LNCaP clone FGC (cell line): ENCODE measurements at regions not wholly inside any gene's neighbourhood (a gene's known extent, or its start where the extent isn't known, plus 50 kb on each side); places are given as distances from the start of the nearest gene placed in this dataset.

ENCODE experiments used
- DNase-seq: peaks from one replicate; pipeline ENCODE4 v3.0.0-alpha.2; 2011; ENCODE audit warnings: low read depth
- H3K4me3 ChIP-seq: 2 replicates; pipeline ENCODE4 v1.5.1; 2011; ENCODE audit warnings: mild to moderate bottlenecking, low read depth, low read length, control low read depth
- TF ChIP-seq, protein P1 (sequence below): IDR thresholded peaks from 2 replicates; pipeline ENCODE4 v1.5.1; 2012; ENCODE audit warnings: mild to moderate bottlenecking; ENCODE audit not compliant: control insufficient read depth, insufficient read depth; ENCODE audit errors: extremely low read depth

DNA sequence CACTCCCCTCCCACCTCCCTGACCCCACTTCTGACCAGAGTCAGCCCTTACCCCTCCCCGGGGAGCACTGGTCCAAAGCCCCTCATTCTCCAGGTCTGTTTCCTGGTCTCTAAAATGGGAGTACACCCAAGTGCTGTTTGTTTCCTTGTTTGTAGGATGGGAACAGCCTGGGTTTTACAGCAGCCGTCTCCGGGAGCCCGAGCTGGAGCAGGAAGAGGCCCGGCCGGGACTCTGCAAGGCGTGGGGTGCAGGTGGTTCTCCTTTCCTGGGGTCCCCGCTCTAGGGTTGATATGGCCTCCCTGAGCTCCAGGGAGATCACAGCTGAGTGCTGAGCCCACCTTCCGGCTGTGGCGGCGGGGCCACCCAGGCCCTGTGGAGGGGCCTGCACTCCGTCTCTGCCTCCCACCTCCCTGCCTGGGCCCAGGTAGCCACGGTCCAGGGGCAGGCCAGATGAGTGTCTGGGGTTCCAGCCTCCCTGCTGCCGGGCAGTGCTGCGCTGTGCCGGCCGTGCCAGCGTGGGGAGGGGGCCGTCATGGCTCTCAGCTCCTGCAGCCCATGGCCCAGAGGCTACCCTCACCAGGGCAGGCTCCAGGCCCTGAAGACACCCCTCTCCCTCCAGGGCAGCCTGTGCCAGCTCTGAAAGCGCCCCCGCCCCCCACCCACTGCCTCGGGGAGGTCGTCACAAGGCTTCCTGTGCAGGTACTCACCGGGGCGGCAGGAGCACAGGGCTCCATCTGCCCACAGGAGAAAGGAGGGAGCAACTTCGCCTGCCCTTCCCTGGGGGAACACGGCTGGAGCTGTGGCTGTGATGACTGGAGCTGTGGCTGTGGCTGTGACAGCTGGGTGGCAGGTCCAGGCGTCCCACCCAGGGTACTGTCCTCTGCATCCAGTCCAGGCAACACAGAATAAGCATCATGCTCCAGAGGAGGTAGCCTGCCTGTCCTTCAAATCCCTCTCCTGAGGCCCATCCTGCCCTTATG lies 98.8 kb downstream of the ADRA2C start:
- H3K4me3 ChIP-seq: no peak overlapping the region
- DNase-seq: peak; percentile 32
- TF ChIP-seq, protein P1, sequence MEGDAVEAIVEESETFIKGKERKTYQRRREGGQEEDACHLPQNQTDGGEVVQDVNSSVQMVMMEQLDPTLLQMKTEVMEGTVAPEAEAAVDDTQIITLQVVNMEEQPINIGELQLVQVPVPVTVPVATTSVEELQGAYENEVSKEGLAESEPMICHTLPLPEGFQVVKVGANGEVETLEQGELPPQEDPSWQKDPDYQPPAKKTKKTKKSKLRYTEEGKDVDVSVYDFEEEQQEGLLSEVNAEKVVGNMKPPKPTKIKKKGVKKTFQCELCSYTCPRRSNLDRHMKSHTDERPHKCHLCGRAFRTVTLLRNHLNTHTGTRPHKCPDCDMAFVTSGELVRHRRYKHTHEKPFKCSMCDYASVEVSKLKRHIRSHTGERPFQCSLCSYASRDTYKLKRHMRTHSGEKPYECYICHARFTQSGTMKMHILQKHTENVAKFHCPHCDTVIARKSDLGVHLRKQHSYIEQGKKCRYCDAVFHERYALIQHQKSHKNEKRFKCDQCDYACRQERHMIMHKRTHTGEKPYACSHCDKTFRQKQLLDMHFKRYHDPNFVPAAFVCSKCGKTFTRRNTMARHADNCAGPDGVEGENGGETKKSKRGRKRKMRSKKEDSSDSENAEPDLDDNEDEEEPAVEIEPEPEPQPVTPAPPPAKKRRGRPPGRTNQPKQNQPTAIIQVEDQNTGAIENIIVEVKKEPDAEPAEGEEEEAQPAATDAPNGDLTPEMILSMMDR: no peak

DNA sequence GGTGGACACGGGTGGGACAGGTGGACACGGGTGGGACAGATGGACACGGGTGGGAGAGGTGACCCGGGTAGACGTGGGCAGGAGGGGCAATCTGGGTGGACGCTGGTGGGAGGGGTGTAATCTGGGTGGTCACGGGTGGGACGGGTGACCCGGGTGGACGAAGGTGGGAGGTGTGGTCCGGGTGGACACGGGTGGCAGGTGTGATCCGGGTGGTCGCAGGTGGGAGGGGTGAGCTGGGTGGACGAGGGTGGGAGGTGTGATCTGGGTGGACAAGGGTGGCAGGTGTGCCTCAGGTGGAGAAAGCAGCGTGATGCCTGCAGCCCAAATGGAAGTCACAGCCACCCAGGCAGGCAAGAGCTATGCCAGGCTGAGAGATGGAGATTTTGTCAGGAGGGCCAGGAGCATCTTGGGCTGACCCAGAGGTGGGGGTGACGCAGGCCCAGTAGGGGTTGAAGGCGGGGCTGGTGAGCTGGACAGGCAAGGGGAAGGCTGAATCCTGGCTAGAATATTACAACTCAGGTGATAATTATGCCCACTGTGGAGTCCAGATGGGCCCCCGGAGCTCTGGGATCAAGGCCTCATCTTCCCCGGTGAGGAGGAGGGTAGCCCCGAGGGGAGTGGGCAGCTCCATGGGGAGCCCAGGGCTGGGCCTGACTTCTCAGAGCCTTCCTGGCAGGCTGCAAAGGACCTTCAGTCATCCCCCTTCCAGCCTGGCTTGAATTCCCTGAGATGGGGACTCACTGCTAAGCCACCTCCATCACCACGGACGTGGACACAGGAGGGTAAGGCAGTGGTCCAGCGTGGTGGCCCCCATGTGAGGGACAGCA lies 100.0 kb downstream of the ADRA2C start:
- no peak overlapping the region for H3K4me3 ChIP-seq
- DNase-seq: no peak
- TF ChIP-seq, protein P1: no peak

DNA sequence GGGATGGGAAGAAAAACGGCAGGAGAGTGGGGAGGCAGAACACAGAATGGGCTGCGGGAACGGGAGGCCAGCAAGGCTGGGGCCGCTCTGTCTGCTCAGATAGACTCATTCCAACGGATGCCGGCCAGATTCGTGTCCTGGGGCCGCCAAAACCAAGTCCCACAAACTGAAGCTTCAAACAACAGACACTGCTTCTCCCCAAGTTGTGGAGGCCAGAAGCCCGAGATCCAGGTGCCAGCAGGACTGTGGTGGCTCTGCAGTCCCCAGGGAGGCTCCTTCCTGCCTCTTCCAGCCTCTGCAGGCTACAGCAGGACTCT lies 100.6 kb downstream of the ADRA2C start:
- TF ChIP-seq, protein P1: no peak
- no peak for DNase-seq
- no peak overlapping the region for H3K4me3 ChIP-seq

DNA sequence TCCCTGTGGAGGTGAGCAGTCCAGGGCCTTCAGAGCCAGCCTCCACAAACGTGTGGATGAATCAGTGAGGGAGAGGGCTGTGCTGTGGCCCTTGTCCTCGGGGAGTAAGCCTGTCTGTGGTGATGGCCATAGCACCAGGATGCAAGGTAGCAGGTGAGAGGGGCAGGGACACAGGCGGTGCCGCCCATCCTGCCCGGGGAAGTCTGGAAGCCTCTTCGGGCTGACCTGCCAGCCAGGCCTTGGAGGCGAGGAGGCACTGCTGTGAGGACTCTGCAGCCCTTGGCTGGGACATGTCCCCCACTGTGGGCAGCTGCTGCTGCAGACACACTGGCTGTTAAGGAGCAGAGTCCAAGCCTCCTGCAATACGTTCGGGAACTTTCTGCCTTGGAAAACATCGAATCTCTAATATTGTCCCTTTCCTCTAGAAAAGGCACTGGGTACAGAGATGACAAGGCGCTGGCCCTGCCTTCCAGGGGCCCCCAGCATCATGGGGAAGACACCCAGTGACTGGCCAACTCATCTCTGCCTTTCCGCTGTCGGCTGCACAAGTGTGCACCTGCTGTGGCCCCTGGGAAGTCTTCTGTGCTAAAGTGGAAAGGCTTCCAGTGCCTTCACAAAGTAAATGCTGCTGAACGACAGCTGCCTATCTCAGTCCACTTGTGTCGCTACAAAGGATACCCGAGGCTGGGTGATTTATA lies 101.4 kb downstream of the ADRA2C start:
- no peak for DNase-seq
- TF ChIP-seq, protein P1: no peak
- no peak overlapping the region for H3K4me3 ChIP-seq

DNA sequence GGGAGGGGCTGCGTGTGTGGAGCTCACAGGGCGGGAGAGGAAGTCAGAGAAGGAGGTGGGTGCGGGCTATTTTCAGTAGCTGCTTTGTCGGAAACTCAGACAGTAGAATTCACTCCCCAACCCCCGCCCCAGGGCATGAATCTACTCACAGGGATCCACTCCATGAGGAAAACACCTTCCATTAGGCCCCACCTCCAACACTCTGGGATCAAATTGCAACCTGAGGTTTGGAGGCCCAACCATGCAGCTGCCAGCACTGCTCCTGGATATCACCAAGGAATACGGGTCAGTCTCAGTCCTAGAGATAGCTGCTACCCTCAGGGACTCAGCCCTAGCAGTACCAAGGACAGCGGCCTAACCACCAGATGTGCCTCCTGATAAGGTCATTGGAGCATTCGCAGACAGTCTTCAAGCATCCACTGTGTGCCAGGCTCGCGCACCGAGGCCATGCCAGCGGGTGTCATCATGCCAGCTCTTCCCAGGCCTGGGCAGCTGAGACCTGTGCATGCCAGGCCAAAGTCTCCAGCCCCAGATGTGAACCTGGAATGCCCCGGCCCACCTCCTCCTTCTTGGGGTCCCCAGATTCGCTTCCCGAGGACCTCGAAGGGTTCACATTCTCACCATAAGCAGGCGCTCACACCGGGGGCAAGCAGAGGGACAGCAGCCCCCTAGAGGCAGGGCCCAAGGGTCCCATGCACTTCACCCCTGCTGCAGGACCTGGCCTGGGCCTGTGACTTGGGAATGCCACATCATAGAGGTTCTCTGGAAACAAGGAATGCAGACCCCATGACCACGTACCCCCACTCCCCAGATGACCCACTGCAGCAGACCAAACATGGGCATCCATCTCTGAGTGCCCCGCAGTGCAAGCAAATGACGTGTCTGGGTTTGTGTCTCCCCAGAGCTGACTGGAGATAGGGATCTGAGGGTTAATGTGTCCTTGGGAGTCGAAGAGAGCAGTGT lies 102.3 kb downstream of the ADRA2C start:
- peak; percentile 44 for DNase-seq
- TF ChIP-seq, protein P1: no peak
- no peak overlapping the region for H3K4me3 ChIP-seq

DNA sequence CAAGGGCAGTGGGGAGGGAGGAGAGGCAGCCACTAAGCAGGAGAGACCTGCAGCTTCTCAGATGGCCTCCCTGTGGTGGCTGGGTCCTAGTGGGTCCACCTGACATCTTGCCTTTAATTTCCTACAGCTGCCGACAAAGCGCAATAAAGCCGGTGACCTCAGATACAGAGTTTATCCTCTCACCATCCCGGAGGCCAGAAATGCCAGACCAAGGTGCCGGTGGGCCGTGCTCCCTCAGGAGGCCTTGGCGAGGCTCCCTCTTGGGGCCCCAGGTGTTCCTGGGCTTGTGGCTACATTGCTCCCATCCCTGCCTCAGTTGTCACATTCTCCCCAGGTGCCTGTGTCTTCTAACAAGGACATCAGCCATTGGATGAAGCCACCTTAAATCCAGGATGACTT lies 103.0 kb downstream of the ADRA2C start:
- no peak for DNase-seq
- TF ChIP-seq, protein P1: no peak
- H3K4me3 ChIP-seq: no peak overlapping the region
